SKM-1 treated with dmso at 0.1 percent for 144 hours (cell line): ENCODE measurements at regions not wholly inside any gene's neighbourhood (a gene's known extent, or its start where the extent isn't known, plus 50 kb on each side); places are given as distances from the start of the nearest gene placed in this dataset.
"Not testable (repeated sequence)": the region's sequence is repeated elsewhere in the genome, so short reads cannot be mapped to it uniquely, and the experiment has no call there.

ENCODE experiments used
- DNase-seq: peaks from one replicate; lab custom pipeline; 2025; ENCODE audit not compliant: unreplicated experiment; lab: John Stamatoyannopoulos, UW

GRCh38 chr1:238779716-238780115 lies 606.7 kb upstream of the CHRM3 start:
- DNase-seq, result no peak

DNA sequence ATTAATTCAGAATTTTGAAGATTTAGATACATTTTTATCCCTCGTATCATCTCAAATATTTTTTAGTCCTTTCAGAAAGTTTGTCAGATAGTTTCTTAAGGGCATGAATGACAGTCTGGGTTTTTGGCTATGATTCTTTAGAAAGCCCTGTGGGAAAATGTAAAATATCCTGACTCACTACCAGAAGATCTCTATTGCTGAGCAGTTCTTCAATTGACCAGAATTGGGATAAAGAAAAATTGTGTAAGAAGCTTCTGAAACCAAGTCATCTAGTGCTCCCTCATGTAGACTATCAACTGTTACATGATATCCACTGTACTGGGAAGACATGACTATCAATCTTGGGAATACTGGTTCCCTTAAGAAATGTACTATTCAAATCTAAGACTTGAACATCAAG lies 608.3 kb upstream of the CHRM3 start:
- DNase-seq, result no peak

- DNase-seq, result no peak
Measured at GRCh38 chr1:238777551-238777950, 608.8 kb upstream of the CHRM3 start.

DNA sequence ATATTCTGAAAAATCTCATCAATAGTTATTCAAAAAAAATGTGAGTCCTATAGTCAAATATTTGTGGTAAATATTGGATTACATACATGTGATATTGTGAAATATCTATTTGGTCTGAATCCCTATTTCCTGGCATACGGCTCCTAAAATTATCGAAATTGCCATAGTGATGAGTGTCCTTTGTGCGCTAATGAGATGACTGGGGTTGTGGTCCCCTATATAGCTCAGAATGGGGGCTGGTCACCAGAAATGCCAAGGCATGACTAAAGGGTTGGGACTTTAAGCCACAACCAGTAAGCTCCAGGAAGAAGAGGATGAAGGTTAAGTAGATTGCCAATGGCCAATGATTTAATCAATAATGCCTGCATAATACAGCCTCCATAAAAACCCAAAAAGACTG lies 610.2 kb upstream of the CHRM3 start:
- DNase-seq, result no peak

DNA sequence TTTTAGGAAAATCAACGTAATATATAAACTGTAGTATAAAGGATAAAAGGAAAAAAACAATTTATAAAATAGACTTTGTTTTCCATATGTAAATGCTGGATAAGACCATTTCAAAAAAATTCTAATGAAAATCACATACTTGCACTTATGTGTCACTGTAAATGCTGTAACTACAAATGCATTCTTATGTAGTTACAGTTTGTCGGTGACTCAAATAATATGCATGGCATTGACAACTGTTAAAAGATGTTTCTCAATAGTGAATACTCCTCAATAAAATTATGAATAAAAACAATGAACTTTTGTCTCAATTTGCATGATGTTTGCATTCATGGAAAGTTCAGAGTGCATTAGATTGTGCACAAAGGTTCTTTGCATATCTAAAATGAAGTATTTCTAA lies 614.0 kb upstream of the CHRM3 start:
- no peak for DNase-seq

DNA sequence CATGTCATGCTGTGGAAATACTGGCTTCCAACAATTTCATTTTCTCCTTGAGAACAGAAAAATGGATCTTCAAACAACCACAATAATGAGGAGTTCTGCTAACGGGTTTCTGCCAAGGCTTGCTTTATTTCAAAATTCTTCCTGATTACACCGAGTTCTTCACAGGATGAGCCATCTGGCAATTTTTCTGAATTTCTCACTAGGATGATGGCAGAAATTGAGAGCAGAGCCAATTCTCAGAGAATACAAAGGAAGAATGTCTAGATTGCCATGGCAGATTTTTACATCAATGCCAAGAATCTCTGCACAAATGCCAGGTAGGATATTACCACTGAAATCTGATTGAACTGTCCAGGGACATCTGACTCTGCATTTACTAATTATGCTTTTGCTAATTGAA lies 619.0 kb upstream of the CHRM3 start:
- DNase-seq, result no peak

- no peak for DNase-seq
Measured at GRCh38 chr1:238764779-238765178, 621.6 kb upstream of the CHRM3 start.

- no peak for DNase-seq
Measured at GRCh38 chr1:238753252-238753651, 633.1 kb upstream of the CHRM3 start.

GRCh38 chr1:238752327-238752726 lies 634.0 kb upstream of the CHRM3 start:
- no peak for DNase-seq

- DNase-seq, result no peak
Measured at GRCh38 chr1:238745069-238745468, 641.3 kb upstream of the CHRM3 start.

DNA sequence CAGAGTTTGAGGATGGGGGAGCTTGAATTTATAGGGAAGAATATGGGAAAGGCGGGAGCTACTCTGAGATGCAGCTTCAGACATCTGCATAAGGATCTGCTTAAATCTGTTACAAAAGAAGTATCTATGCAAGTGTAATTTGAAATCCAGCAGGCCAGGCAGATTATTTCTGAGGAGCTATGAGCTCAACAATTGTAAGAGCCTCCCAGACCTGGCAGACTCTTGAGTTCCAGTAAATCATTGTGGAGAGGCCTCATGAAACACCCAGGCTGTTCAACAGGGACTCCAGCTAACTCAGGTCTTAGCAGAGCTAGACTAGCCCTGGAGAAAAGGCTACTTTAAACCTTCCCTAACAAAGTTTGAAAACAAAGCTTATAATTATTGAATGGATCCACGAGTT lies 647.5 kb upstream of the CHRM3 start:
- no peak for DNase-seq

DNA sequence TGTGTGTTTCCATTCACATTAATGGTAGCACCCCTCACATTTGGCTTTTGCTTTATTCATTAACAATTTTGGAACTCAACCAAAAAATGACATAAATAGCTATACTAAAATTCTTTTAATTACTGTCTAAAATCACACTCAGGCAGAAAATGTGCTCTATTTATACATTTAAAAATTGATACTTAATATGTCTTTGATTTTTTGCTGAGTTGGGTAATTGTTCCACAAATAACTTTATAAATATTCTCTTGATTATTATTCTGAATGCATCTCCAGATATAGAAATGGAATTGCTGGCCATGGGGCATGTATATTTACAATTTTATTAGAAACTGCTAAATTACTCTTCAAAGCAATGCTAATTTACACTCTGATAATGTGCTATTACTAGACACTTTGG lies 658.7 kb upstream of the CHRM3 start:
- DNase-seq, result no peak

DNA sequence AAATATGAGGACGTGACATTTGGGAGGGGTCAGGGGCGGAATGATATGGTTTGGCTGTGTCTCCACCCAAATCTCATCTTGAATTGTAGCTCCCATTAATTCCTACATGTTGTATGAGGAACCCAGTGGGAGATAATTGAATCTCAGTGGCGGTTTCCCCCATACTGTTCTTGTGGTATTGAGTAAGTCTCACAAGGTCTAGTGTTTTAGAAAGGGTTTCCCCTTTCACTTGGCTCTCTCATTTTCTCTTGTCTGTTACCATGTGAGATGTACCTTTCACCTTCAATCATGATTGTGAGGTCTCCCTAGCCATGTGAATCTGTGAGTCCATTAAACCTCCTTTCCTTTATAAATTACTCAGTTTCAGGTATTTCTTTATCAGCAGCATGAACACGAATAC lies 663.6 kb upstream of the CHRM3 start:
- DNase-seq, result no peak

DNA sequence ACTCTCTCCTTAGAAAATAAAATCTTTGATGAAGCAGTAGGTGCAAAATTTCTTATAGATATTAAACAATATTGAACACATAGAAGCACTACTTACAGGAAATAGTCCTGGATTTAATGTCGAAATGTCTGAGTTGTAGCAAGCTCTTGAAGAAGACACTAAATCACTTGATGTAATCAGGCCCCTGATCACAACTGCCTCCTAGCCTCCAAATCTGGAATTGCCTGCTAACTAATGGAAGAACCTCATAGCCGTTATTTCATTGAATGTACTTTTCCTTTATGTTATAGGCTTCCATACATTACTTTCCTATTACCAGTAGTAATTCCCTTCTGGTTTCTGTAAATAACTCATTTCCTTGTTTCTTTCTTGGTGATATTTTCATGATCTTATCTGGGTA lies 675.7 kb upstream of the CHRM3 start:
- DNase-seq, result no peak

DNA sequence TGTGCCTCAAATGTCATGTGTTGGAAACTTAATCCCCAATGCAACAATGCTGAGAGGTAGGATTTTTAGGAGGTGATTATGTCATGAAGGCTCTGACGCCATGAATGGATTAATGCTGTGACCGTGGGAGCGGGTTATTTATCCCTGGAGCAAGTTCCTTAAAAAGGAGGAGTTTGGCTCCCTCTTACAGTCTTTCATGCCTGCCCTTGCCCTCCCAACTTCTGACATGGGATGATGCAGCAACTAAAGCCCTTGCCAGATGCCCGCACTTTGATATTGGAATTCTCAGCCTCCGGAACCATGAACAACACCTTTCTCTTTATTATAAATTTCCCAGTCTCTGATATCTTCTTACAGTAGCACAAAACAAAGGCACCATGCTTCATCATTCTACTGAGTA lies 685.3 kb upstream of the CHRM3 start:
- no peak for DNase-seq

- no peak for DNase-seq
Measured at GRCh38 chr1:238690415-238690814, 696.0 kb upstream of the CHRM3 start.

DNA sequence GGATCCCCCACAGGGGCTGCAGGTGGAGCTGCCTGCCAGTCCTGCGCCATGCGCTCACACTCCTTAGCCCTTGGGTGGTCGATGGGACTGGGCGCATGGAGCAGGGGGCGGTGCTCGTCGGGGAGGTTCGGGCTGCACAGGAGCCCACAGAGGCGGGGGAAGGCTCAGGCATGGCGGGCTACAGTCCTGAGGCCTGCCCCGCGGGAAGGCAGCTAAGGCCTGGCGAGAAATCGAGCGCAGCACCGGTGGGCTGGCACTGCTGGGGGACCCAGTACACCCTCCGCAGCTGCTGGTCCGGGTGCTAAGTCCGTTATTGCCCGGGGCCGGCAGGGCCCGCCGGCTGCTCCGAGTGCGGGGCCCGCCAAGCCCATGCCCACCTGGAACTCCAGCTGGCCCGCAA lies 701.8 kb upstream of the CHRM3 start:
- not testable (repeated sequence) for DNase-seq

- DNase-seq, result no peak
Measured at GRCh38 chr1:238681451-238681850, 704.9 kb upstream of the CHRM3 start.

- no peak for DNase-seq
Measured at GRCh38 chr1:238681021-238681420, 705.3 kb upstream of the CHRM3 start.

DNA sequence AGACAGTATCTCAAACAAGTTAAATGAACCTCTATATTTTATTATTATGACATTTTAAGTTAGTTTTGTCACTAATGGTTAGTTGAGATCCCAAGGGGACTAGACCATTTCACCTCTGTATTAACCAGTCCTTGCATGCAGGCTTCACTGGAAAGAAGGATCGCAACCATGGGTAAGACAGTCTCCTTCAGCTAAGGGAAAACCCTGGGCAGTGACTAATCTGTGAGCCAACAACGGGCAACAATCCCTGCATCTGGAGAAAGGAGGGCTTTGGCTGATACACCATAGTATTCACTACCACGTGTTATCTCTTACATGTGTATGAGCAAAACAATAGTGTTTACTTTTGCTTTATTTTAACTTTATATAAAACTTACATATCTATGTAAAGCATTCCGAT lies 708.8 kb upstream of the CHRM3 start:
- DNase-seq, result no peak

DNA sequence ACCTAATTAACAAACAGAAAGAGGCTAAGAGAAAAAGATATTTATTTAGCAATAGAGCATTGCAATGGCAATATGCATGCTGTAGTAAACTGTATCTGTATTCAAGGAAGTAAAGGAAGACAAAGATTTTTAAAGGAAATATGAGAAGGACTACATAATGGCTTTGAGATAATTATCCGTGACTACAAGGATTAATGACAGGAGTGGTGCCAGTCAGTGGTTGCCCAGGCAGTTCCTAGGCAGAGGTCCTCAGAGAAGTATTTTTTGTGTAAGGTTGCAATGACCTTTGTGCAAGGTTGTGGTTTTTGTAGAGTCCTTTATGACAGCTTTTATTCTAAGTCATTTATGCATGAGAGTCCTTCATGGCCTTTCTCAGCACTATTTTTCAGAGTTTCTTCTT lies 711.1 kb upstream of the CHRM3 start:
- no peak for DNase-seq

GRCh38 chr1:238674316-238674715 lies 712.1 kb upstream of the CHRM3 start:
- no peak for DNase-seq

DNA sequence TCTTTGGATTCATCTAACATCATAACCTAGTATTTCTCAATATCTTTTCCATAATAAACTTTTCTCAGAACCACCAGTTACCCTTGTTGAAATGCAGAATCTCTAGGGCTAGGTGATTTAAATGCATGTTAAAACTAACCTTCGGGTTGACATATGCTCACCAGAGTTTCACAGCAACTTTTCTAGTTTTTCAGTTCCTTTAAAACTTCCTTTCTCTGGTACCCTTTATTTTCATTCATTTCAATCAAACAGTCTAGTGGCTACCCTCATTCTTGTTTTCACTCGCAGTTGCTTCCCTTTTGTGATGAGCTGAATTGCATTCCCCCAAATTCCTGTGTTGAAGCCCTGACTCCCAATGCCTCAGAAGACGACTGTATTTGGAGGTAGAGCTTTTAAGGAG lies 712.8 kb upstream of the CHRM3 start:
- no peak for DNase-seq

DNA sequence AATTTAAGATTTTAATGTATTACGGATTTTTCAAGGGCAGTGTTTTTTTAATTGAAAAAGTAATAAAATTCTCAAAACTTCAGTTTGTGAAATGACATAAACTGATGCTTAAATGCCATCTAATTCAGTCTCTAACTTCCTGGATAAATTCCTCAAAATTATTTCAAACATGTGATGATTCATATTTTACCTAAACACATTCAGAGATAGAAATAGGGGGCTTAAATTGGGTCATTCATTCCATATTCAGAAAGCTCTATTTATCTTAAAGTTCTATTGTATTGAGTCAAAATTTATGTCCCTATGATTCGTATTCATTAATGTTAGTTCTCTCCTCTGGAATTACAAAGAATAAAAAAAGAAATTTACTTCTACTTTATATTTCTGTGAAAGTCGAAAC lies 713.6 kb upstream of the CHRM3 start:
- no peak for DNase-seq
